Adrenal gland (tissue), 9 donors: ENCODE measurements at regions not wholly inside any gene's neighbourhood (a gene's known extent, or its start where the extent isn't known, plus 50 kb on each side); places are given as distances from the start of the nearest gene placed in this dataset.

Experiments
- DNase-seq, 7 donors: peaks; one replicate each; pipeline ENCODE4 v3.0.0-alpha.2; 2019 to 2020
- H3K27ac ChIP-seq, 5 donors: fragments of 200-600 bp; sonication (generic) in 4 of 5; 1 replicate in 3 of 5; 2 replicates in 2 of 5; pipeline versions ENCODE4 v1.5.1 to v1.8.0; 2016 to 2020; ENCODE audit warnings: mild to moderate bottlenecking in 1 of 5
- H3K27me3 ChIP-seq: fragments of 200-600 bp; 2 replicates; pipeline ENCODE4 v1.8.0; 2021
- H3K36me3 ChIP-seq, 2 donors: fragments of 200-600 bp; replicated peaks in 1 of 2; 1 replicate in 1 of 2; 2 replicates in 1 of 2; pipeline versions ENCODE4 v1.5.1 to v1.8.0; 2018 to 2022
- H3K4me1 ChIP-seq, 2 donors: fragments of 200-600 bp; replicated peaks in 1 of 2; 1 replicate in 1 of 2; 2 replicates in 1 of 2; pipeline versions ENCODE4 v1.5.1 to v1.8.0; 2018 to 2021
- H3K4me3 ChIP-seq, 4 donors: fragments of 200-600 bp; sonication (generic) in 3 of 4; one replicate each; pipeline ENCODE4 v1.5.1; 2016 to 2018
- H3K9me3 ChIP-seq, 3 donors: fragments of 200-600 bp; sonication (generic) in 1 of 3; replicated peaks in 1 of 3; 1 replicate in 2 of 3; 2 replicates in 1 of 3; pipeline versions ENCODE4 v1.5.1 to v1.8.0; 2016 to 2021
- CTCF ChIP-seq, 6 experiments: fragments of 450-650 bp in 4 of 6; fragments of 200-600 bp in 2 of 6; sonication (generic) in 1 of 6; IDR thresholded peaks; 1 replicate in 5 of 6; 2 replicates in 1 of 6; pipeline versions ENCODE4 v1.5.1 to v1.8.0; 2016 to 2021; ENCODE audit warnings: antibody characterized with exemption in 6 of 6, mild to moderate bottlenecking in 2 of 6, moderate library complexity in 1 of 6
- POLR2A ChIP-seq, 2 donors: fragments of 450-650 bp; IDR thresholded peaks; one replicate each; pipeline ENCODE4 v1.6.1; 2017; ENCODE audit warnings: antibody characterized with exemption in 2 of 2, mild to moderate bottlenecking in 2 of 2, moderate library complexity in 1 of 2
- WGBS, 4 donors: extraction: QIAGEN DNeasy Blood & Tissue Kit in 2 of 4; methylation state at CpG; one replicate each; pipeline versions ENCODE4 v1.1.5 to v1.1.7; 2013 to 2017; 5-methylcytosine and 5-hydroxymethylcytosine counted together
- intact Hi-C, 2 donors: fragments of 100-400 bp; cut with DNase I; formaldehyde crosslinking; loops; one replicate each; pipeline versions ENCODE4 v1.14.1 to v1.15.0; 2022 to 2023
- donor health status: healthy with polysubstance abuse.
- donor health status: Bipolar disorder and iron deficiency.
- donor health status: DM: yes; HTN: yes; CAD: no.
- donor health status: DM: no; HTN: no; CAD: no.
- donor health status: DM: no; HTN: no; CAD: no.

GRCh38 chr6:120945905-120946594 lies 388.2 kb downstream of the TBC1D32 start:
- WGBS, 4 donors: 69 to 88% (median 74%) methylated on average over 3 of the region's 3 CpGs
- intact Hi-C loops: no loop called here
- no peak for TF ChIP-seq CTCF (IDR thresholded peaks at IDR 0.05)
- no peak for TF ChIP-seq POLR2A (IDR thresholded peaks at IDR 0.05)

GRCh38 chr6:120938876-120939472 lies 395.3 kb downstream of the TBC1D32 start:
- Histone ChIP-seq H3K4me1 (no peaks in the 10 kb centered on the region), H3K4me3 (no peak overlapping the region), H3K9me3 (no peaks in the 10 kb centered on the region), H3K27ac (no peak overlapping the region), H3K27me3 (no peaks in the 10 kb centered on the region), H3K36me3 (no peaks in the 10 kb centered on the region)
- intact Hi-C loops: no loop called here
- TF ChIP-seq POLR2A (IDR thresholded peaks at IDR 0.05) (no peak), CTCF (IDR thresholded peaks at IDR 0.05) (no peak)
- no peak for DNase-seq
- 66 to 79% (median 75%) methylated on average over 3 of the region's 3 CpGs for WGBS, 4 donors

More at GRCh38 chr6:120945905-120946594, 388.2 kb downstream of the TBC1D32 start:
- Histone ChIP-seq H3K36me3 (no peaks in the 10 kb centered on the region), H3K9me3 (no peaks in the 10 kb centered on the region), H3K27me3 (no peaks in the 10 kb centered on the region), H3K27ac (no peak overlapping the region), H3K4me3 (no peak overlapping the region), H3K4me1 (no peaks in the 10 kb centered on the region)
- DNase-seq: no peak

- intact Hi-C loops: no loop called here
- 88 to 94% (median 90%) methylated on average over 1 of the region's 1 CpG for WGBS, 4 donors
- no peaks in the 10 kb centered on the region for H3K36me3 ChIP-seq
Measured at GRCh38 chr6:120938164-120938875, 396.0 kb downstream of the TBC1D32 start.

More at GRCh38 chr6:120938164-120938875, 396.0 kb downstream of the TBC1D32 start:
- no peak for DNase-seq
- no peaks in the 10 kb centered on the region for H3K9me3 ChIP-seq
- H3K4me1 ChIP-seq: no peaks in the 10 kb centered on the region
- H3K27me3 ChIP-seq: no peaks in the 10 kb centered on the region
- TF ChIP-seq CTCF (IDR thresholded peaks at IDR 0.05) (no peak), POLR2A (IDR thresholded peaks at IDR 0.05) (no peak)
- no peak overlapping the region for H3K4me3 ChIP-seq
- no peak overlapping the region for H3K27ac ChIP-seq
